GM19025 (cell line): ENCODE measurements at regions not wholly inside any gene's neighbourhood (a gene's known extent, or its start where the extent isn't known, plus 50 kb on each side); places are given as distances from the start of the nearest gene placed in this dataset.
"Not testable (repeated sequence)": the region's sequence is repeated elsewhere in the genome, so short reads cannot be mapped to it uniquely, and the experiment has no call there.

Experiments
- ATAC-seq: cut with Tn5 transposase; IDR thresholded peaks from one replicate; pipeline ENCODE4 v1.9.1; 2021; ENCODE audit warnings: mild to moderate bottlenecking, low read depth, moderate library complexity; ENCODE audit not compliant: unreplicated experiment

- no peak for ATAC-seq
These were observed 447.7 kb upstream of the DPPA4 start for GRCh38 chr3:109784852-109785631.

- no peak for ATAC-seq
These were observed 465.9 kb upstream of the DPPA4 start for GRCh38 chr3:109803274-109803673.

GRCh38 chr3:109804697-109805096, 467.4 kb upstream of the DPPA4 start:
- ATAC-seq, result no peak

GRCh38 chr3:109806929-109807328, 469.6 kb upstream of the DPPA4 start:
- no peak for ATAC-seq

- no peak for ATAC-seq
These were observed 472.2 kb upstream of the DPPA4 start for GRCh38 chr3:109809513-109809912.

- ATAC-seq, result no peak
These were observed 480.7 kb upstream of the DPPA4 start for GRCh38 chr3:109818081-109818480.

GRCh38 chr3:109819734-109820133, 482.4 kb upstream of the DPPA4 start:
- no peak for ATAC-seq

GRCh38 chr3:109825971-109826810, 488.8 kb upstream of the DPPA4 start:
- no peak for ATAC-seq

GRCh38 chr3:109831403-109831802, 494.1 kb upstream of the DPPA4 start:
- no peak for ATAC-seq

- ATAC-seq, result no peak
These were observed 498.6 kb upstream of the DPPA4 start for GRCh38 chr3:109835958-109836357.

GRCh38 chr3:109851854-109852253, 514.5 kb upstream of the DPPA4 start:
- ATAC-seq, result no peak

GRCh38 chr3:109852283-109852682, 514.9 kb upstream of the DPPA4 start:
- no peak for ATAC-seq

GRCh38 chr3:109853077-109853731, 515.9 kb upstream of the DPPA4 start:
- no peak for ATAC-seq

GRCh38 chr3:109863701-109864100, 526.4 kb upstream of the DPPA4 start:
- no peak for ATAC-seq

- no peak for ATAC-seq
These were observed 527.1 kb upstream of the DPPA4 start for GRCh38 chr3:109864452-109864851.

- no peak for ATAC-seq
These were observed 532.2 kb upstream of the DPPA4 start for GRCh38 chr3:109869586-109869985.

- ATAC-seq, result no peak
These were observed 537.8 kb upstream of the DPPA4 start for GRCh38 chr3:109874896-109875708.

- ATAC-seq, result not testable (repeated sequence)
These were observed 540.3 kb upstream of the DPPA4 start for GRCh38 chr3:109877616-109878015.

- no peak for ATAC-seq
These were observed 544.8 kb upstream of the DPPA4 start for GRCh38 chr3:109882144-109882543.

- no peak for ATAC-seq
These were observed 549.9 kb upstream of the DPPA4 start for GRCh38 chr3:109887293-109887692.
